Myocyte (in vitro differentiated cells): ENCODE measurements at regions not wholly inside any gene's neighbourhood (a gene's known extent, or its start where the extent isn't known, plus 50 kb on each side); places are given as distances from the start of the nearest gene placed in this dataset.
"Not testable (repeated sequence)": the region's sequence is repeated elsewhere in the genome, so short reads cannot be mapped to it uniquely, and the experiment has no call there.

Experiments
- DNase-seq: peaks from one replicate; pipeline ENCODE4 v3.0.0-alpha.2; 2012; ENCODE audit warnings: low read depth

DNA sequence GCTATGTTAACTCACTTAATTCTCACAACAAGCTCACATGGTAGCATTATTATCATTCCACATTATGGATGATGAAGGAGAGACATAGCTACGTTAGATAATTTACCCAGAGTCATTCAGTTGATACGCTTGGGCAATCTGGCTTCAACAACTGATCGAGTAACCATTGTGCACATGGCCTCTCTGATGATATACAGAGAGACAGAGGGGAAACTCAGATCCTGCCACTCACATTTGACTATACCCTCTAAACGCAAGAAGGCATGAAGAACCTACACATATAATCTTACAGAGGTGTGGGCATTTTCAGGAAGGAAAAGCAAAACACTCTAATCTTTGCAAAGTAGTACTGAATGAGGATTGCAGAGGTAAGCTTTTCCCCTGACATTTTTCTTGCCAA, 360.1 kb downstream of the BARHL2 start:
- no peak for DNase-seq

DNA sequence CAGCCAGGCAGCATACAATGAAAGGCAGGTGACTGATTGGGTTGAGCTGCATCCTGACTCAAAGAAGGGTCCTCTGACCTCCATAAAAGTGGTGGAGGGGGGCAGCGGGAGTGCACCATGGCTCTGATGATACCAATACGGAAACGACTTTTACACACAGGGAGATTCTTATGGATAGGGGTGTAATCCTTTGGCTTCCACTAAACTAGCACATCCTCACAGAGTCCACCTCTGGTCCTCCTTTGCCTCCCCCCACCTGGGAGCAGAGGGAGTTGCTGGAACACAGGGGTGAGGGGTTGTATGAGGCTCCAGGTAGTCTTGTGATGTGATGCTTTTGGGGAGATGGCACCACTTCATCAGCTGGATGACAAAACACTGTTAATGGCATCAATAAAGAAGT, 361.0 kb downstream of the BARHL2 start:
- no peak for DNase-seq

DNA sequence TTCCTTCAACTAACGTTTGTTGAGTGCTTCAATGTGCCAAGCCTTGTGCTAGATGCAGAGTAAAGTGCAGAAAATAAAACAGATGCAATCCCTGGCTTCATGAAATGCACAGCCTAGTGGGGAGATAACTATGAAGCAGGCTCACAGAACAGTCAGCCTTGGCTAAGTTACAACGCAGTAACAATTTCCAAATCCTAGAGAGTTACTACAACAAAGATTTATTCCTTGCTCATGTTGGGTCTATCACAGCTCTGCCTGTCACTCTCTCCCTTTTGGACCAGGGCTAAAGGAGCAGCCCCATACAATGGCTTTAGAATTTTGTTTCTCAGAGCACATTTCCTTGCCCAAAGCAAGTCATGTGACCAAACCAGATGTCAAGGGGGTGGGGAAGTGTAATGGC, 359.8 kb downstream of the ZNF326 start:
- DNase-seq: no peak

DNA sequence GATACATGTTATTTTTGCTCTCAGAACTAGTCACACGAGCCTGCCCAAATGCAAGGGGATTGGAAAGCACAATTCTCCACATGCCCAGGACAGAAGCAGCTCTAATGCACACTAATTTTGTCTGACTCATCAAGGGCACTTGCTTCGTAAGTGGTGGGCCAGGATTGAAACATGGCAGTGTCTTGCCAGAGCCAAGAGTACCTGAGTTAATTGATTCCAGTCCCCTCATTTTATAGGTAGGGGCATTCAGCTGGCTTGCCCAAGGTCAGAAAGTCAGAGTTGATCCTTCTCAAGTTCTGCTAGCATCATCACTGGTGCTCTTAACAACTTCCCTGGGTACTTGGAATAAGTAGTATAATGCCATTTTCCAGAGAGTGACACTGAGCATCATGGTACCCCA, 356.1 kb downstream of the ZNF326 start:
- DNase-seq: no peak

- DNase-seq: no peak
Measured at GRCh38 chr1:90349510-90349909, 354.6 kb downstream of the ZNF326 start.

DNA sequence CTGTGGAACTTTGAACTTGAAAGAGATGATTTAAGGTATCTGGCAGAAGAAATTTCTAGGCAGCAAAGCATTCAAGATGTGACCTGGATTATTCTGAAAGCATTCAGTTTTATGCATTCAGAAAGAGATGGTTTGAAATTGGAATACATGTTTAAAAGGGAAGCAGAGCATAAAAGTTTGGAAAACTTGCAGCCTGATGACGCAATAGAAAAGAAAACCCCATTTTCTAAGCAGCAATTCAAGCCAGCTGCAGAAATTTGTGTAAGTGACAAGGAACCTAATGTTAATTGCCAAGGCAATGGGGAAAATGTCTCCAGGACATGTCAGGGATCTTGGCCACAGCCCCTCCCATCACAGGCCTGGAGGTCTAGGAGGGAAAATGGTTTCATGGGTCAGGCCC, 354.0 kb downstream of the ZNF326 start:
- DNase-seq: no peak

DNA sequence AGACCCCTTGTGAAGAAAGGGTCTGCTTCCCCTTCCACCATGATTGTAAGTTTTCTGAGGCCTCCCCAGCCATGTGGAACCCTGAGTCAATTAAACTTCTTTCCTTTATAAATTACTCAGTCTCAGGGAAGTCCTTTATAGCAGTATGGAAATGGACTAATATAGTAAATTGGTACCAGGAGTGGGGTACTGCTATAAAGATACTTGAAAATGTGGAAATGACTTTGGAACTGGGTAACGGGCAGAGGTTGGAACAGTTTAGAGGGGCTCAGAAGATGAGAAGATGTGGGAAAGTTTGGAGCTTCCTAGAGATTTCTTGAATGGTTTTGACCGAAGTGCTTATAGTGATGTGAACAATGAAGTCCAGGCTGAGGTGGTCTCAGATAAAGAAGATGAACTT, 353.5 kb downstream of the ZNF326 start:
- not testable (repeated sequence) for DNase-seq

DNA sequence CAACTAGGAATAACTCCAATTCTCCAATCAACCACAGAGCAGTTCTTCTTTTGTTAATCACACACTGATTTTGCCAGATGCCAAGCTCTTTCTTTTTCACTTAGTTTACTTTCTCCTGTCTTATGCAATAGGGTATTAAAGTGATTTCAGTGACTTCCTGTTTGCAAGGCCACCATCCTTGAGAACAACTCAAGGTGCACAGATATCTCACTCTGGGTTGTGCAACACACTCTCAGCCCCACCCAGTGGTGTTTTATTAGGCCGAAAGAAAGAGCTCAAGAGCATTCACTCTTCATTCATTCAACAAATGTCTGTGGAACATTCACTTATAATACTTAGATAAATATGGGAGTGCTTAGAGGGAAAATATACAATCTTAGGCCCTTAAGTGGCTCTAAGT, 352.5 kb downstream of the ZNF326 start:
- no peak for DNase-seq

DNA sequence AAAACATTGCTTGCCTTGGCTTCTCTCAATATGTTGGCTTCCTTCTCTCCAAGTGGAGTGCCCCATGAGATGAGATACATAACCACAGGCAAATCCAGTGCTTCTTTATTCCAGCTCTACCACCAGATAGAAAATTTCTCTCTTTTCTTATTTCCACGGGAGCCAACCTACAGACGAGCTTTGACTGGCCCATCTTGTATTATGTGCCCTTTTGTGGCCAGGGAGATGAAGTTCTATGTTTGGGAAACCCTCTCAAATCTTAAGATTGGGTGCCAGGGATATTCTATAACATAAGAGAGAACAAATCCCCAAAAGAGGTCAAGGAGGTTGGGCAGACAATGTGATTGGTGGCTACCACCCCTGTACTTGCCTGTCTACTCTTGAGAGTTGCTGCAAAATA, 351.8 kb downstream of the ZNF326 start:
- DNase-seq: no peak

DNA sequence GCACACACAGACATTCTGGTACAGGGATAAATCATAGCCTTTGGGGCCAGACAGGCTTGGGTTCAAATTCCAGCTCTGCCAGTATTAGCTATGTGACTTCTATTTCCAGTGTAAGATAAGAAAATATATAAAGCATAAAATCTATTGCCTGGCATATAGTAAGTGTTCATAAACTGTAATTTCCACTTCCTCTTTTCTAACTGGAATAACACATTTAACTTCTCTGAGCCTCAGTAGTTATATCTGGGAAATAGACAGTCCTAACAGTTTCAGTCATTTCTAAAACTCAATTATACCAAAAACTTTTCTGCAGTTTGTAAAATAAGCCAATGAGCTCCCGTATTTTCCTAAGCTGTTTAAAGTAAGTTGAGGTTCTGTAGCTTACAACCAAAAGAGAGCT, 351.4 kb downstream of the ZNF326 start:
- no peak for DNase-seq

DNA sequence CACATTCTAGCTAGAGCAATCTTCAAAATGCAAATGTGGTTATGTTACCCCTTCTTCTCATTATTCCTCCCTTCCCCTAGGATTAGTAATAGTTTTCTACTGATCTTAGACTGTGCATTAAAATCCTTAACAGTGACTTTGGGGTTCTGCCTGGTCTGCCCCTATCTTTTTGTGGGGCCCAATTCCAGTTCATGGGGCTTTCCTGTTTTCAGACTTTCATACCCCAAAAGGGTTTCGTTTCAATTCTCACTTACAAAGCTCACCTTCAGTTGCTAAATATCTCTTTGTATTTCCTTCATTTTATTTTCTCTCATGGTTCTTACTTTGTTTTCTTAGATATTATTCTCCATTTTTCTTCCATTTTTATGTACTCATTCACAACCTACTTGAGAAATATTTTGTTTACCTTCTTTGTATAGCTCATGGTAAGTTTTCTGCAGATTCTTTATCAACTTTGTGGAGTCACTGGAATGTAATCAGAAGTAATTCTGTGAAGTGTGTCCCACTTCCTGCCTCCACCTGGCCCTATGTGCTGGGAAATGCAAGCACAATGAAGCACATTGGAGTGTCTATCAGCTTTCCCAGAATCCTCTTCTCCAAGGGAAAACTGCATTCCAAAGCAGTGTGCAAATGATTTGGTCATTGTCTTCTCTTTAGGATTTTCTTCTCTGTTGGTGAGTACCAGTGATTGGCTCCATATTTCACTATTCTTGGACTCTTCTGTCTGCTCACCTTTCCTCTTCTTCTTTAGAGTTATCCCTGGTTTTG, 350.2 kb downstream of the ZNF326 start:
- DNase-seq: no peak

GRCh38 chr1:90341516-90341915, 346.6 kb downstream of the ZNF326 start:
- DNase-seq: no peak

DNA sequence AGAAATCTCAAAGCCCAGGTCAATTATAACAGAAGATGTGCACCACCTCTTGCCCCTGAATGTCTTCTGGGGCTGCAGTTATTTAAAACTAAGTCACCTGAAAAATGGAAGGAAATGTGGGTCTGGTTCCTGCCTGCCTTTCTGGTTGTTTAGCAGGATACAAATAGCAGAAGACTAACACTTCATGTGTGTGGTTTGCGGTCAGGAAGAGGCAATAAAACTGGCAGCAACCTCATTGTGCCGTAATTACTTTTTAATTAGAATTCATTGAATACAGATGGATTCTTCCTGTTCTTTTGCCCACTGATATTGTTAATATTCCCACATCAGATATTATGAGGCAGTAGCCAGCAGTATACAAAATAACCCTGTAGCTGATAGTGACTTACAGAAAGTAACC, 345.7 kb downstream of the ZNF326 start:
- peak; percentile 12 for DNase-seq

- peak; percentile 10 for DNase-seq
Measured at GRCh38 chr1:90339811-90340210, 344.9 kb downstream of the ZNF326 start.

- DNase-seq: no peak
Measured at GRCh38 chr1:90336552-90337324, 341.8 kb downstream of the ZNF326 start.

DNA sequence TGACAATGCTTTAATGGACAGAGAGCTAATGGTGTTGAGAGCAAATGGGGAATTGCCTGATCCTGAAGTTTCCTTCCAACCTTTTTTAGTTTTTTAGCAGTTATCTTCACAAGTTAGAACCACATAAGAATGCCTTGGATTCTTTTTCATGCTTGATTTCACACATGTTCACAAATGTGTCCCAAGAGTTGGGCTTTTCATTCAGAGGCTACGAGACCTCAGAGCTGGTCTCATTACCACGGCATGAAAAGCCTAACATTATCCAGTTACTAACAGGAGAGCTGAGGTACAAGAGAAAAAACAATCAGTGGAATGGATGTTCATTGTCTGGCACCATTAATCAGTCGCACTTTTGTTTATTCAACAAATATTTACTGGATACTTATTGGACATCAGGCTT, 340.6 kb downstream of the ZNF326 start:
- DNase-seq: no peak

- no peak for DNase-seq
Measured at GRCh38 chr1:90334137-90334536, 339.2 kb downstream of the ZNF326 start.

DNA sequence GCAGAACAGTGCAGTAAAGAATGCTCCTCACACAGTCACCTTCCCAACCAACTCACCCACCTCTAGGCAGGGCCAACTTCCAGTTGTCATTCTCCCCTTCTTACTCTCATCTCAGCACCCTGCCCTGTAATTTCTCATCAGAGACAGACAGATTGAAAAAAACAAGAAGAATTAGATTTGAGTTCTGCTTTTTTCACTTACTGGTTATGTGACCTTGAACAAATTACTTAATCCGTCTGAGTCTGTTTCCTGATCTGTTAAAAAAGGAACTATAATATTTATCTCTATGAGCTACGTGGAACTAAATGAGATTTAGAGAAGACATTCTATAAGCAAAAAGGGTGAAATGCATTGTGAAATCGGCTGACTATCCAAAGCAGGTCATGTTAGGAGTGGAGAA, 330.3 kb downstream of the ZNF326 start:
- DNase-seq: no peak

- no peak for DNase-seq
Measured at GRCh38 chr1:90322186-90322585, 327.3 kb downstream of the ZNF326 start.

DNA sequence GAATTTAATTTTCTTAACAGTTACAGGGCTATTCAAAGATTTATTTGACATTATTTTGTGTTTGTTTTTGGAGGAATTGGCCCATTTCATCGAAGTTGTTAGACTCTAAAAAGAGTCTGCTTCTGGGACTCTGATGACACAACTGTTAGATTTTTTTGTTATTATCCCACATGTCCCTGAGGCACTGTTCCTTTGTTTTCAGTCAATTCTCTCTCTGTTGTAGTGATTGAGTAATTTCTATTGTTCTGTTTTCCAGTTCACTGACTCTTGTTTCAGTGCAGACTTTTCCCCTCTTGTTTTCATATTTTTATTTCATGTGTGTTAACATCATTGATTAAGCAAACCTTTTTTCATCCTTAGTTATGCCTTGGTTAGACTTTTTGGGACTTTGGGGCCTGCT, 325.0 kb downstream of the ZNF326 start:
- DNase-seq: no peak

GRCh38 chr1:90318431-90318830, 323.5 kb downstream of the ZNF326 start:
- DNase-seq: no peak

GRCh38 chr1:90317628-90318027, 322.7 kb downstream of the ZNF326 start:
- no peak for DNase-seq

DNA sequence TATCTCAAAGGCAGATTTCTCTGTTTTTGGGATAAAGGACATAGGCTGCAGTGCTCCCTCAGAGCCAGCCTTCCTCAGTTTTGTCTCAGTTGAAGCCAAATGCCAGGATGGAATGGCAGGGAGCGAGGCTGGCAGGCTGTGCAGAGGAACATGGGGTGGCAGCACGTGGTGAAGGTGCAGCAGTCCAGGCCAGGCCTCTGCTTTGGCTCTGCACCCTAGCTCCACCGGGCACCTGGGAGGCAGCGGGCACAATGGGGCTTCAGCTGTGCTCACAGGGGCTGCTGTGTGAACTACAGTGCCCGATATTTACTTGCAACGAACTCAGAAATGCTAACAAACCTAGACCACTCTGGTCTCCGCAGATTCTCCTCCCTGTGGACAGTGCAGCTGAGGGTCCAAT, 319.6 kb downstream of the ZNF326 start:
- no peak for DNase-seq
